ENCODE measurements at regions not wholly inside any gene's neighbourhood (a gene's known extent, or its start where the extent isn't known, plus 50 kb on each side); places are given as distances from the start of the nearest gene placed in this dataset.

- 0 out of 2 replicates have a peak, but pooled peaks have one; percentile 45 for TF ChIP-seq ZNF142 (CRISPR knock-in tag; IDR thresholded peaks at IDR 0.05)
- TF ChIP-seq ZNF687 (CRISPR knock-in tag; IDR thresholded peaks at IDR 0.05) = peak; percentile 93
- TF ChIP-seq KDM5B (CRISPR knock-in tag; IDR thresholded peaks at IDR 0.05; ENCODE audit: borderline replicate concordance) = peak; percentile 57; the same call in 1 of the 2 replicates
- no peak for TF ChIP-seq ZNF780A (CRISPR knock-in tag; IDR thresholded peaks at IDR 0.05)
- no peak for TF ChIP-seq SETDB1 (CRISPR knock-in tag; IDR thresholded peaks at IDR 0.05; ENCODE audit: borderline replicate concordance)
- no peak for TF ChIP-seq KLF6 (CRISPR knock-in tag; IDR thresholded peaks at IDR 0.05)
- TF ChIP-seq ASH2L (IDR thresholded peaks at IDR 0.05; ENCODE audit: insufficient read length, low read depth, low read length) = peak; percentile 78
- TF ChIP-seq NFIB (CRISPR knock-in tag; IDR thresholded peaks at IDR 0.05; ENCODE audit: borderline replicate concordance) = no peak
- TF ChIP-seq JUND (CRISPR knock-in tag; IDR thresholded peaks at IDR 0.05) = 0 out of 2 replicates have a peak, but pooled peaks have one; percentile 11
- TF ChIP-seq ZNF335 (CRISPR knock-in tag; IDR thresholded peaks at IDR 0.05) = no peak
- no peak for TF ChIP-seq GABPA (IDR thresholded peaks at IDR 0.05; ENCODE audit: low read depth, low read length)
- TF ChIP-seq GABPA (CRISPR knock-in tag; IDR thresholded peaks at IDR 0.05; ENCODE audit: low read depth) = no peak
- TF ChIP-seq ZNF768 (CRISPR knock-in tag; IDR thresholded peaks at IDR 0.05) = peak; percentile 25; the same call in 1 of the 2 replicates
- TF ChIP-seq MTA1 (CRISPR knock-in tag; IDR thresholded peaks at IDR 0.05; ENCODE audit: borderline replicate concordance) = peak; percentile 63; the same call in 1 of the 2 replicates
- TF ChIP-seq ZNF850 (CRISPR knock-in tag; conservative IDR thresholded peaks at IDR 0.05) = no peak
- no peak for TF ChIP-seq ZBTB33 (CRISPR knock-in tag; IDR thresholded peaks at IDR 0.05)
- no peak for TF ChIP-seq SYNCRIP (IDR thresholded peaks at IDR 0.05; ENCODE audit: insufficient read depth, low read depth, low read length)
- no peak for TF ChIP-seq ZNF616 (CRISPR knock-in tag; IDR thresholded peaks at IDR 0.05; ENCODE audit: low read depth)
- no peak for TF ChIP-seq MAFG (CRISPR knock-in tag; IDR thresholded peaks at IDR 0.05)
Measured at GRCh38 chr21:15455819-15456462, 273.8 kb upstream of the USP25 start (continued).
